ENCODE measurements at regions not wholly inside any gene's neighbourhood (a gene's known extent, or its start where the extent isn't known, plus 50 kb on each side); places are given as distances from the start of the nearest gene placed in this dataset.

DNA sequence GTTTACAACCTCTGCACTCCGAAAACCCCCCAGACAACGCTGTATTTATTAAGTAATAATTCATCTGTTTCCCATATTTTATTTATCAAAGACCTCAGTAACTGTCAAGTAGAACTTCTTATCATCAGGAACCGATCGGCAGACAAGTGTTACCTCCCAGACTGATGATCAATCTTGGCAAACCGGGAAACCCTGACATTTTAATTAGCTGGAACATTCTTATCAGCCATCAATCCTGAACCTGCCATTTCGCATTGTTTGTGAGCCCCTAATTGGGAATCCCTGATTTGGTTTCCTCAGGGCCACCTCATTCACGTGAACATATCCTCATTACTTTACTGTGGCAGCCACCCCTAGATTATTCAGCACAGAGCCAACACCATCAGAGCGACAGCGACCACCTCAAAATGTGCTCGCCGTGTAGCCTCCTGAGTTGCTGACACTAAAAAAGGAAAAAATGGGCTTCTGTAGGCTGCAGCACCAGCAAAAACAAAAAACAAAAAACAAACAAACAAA is 93.6 kb upstream of the SDK1 start:
- no peak for TF ChIP-seq CTCF (IDR thresholded peaks at IDR 0.05; ENCODE audit: low read depth, low read length, missing control alignments)
- no peak for DNase-seq (ENCODE audit: extremely low read depth, low read depth)
- H3K4me3 ChIP-seq (replicated peaks; ENCODE audit: low read depth, low read length): no peak overlapping the region

GRCh38 chr7:3210531-3210930 is 90.5 kb upstream of the SDK1 start:
- TF ChIP-seq CTCF (IDR thresholded peaks at IDR 0.05; ENCODE audit: low read depth, low read length, missing control alignments): no peak
- DNase-seq (ENCODE audit: extremely low read depth, low read depth): no peak
- H3K4me3 ChIP-seq (replicated peaks; ENCODE audit: low read depth, low read length): no peak overlapping the region

GRCh38 chr7:3214090-3214413 is 87.0 kb upstream of the SDK1 start:
- H3K4me3 ChIP-seq (replicated peaks; ENCODE audit: low read depth, low read length): no peak overlapping the region
- DNase-seq (ENCODE audit: extremely low read depth, low read depth): no peak
- TF ChIP-seq CTCF (IDR thresholded peaks at IDR 0.05; ENCODE audit: low read depth, low read length, missing control alignments): no peak

- TF ChIP-seq CTCF (IDR thresholded peaks at IDR 0.05; ENCODE audit: low read depth, low read length, missing control alignments): no peak
- H3K4me3 ChIP-seq (replicated peaks; ENCODE audit: low read depth, low read length): no peak overlapping the region
- no peak for DNase-seq (ENCODE audit: extremely low read depth, low read depth)
Observed at GRCh38 chr7:3215624-3216585, 85.1 kb upstream of the SDK1 start.

DNA sequence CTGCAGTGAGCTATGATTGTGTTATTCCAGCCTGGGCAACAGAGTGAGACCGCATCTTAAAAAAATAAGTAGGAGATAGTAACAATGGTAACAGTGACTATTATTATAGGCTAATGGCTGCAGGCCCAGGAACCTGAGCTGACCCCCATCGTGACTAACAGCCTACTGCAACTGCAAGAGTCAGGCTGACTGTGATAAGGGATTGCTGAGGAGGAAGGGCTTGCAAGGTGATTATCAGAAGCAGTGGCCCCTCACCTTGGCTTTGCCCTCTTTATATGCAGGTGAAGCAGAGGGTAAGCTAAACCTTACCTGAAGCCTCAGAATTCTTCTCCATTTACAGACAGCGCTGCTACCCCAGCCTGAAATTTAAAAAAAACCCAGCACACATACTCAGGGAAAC is 83.9 kb upstream of the SDK1 start:
- TF ChIP-seq CTCF (IDR thresholded peaks at IDR 0.05; ENCODE audit: low read depth, low read length, missing control alignments): no peak

GRCh38 chr7:3218411-3219225 is 82.4 kb upstream of the SDK1 start:
- TF ChIP-seq CTCF (IDR thresholded peaks at IDR 0.05; ENCODE audit: low read depth, low read length, missing control alignments): no peak
- DNase-seq (ENCODE audit: extremely low read depth, low read depth): no peak
- H3K4me3 ChIP-seq (replicated peaks; ENCODE audit: low read depth, low read length): no peak overlapping the region

More for the DNA sequence above, 83.9 kb upstream of the SDK1 start:
- H3K4me3 ChIP-seq (replicated peaks; ENCODE audit: low read depth, low read length): no peak overlapping the region
- no peak for DNase-seq (ENCODE audit: extremely low read depth, low read depth)

Data from HFF-Myc (cell line).